ENCODE measurements at regions not wholly inside any gene's neighbourhood (a gene's known extent, or its start where the extent isn't known, plus 50 kb on each side); places are given as distances from the start of the nearest gene placed in this dataset.
A peak's percentile ranks its signal among the peaks of the same experiment; 100 is the strongest.

DNA sequence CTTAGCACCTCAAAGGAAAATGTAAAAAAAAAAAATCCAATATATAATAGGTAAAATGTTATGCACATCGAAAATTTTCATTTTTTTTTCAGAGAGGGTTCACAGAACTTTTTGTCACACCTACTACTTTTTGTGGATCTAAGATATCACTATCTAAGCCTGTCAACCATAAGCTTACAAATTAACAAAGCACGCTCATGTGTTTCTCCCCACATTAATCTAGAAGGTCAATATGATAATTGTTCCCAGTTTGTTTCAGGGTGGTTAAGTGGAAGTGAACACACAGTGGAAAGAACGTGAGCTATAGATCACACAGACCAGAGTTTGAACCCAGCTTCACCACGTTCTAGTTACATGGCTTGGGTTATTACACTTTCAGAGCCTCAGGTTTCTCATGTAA lies 78.6 kb upstream of the ROBO2 start:
- intact Hi-C loops (cut with micrococcal nuclease): no loop called here
- DNase-seq: no peak
- Mint-ChIP-seq H3K27me3 (no peaks in the 10 kb centered on the region), H3K36me3 (ENCODE audit: low read depth) (no peaks in the 10 kb centered on the region), H3K4me1 (no peaks in the 10 kb centered on the region), H3K9me3 (peaks cover 1% of the 10 kb centered on the region), H3K4me3 (no peak overlapping the region), H3K27ac (no peak overlapping the region)

DNA sequence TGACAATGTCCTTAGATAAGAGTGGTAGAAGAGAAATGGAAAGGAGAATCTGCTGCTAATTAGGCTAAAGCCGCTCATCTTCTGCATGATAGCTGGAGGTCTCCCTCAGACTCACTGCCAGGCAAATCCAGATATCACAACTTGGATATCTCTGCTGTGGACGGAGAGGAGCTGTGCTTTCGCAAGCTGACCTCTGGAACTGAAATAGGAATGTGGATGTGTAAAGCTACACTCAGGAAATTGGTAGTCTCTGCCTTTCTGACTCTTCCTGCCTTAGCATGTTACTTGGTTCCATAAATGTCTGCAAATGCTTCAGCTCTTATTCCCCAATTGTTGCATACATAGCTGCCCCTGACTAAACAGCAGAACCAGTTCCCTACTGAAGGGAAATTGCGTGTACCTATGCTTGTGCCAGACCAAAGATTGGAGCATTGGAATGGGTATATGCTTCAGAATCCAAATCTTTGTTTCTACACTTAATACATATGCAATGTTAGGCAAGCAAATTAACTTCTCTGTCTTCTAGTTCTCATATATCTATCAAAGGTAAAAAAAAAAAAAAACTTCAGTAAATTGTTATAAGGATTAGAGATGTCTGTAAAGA lies 74.7 kb upstream of the ROBO2 start:
- Mint-ChIP-seq H3K36me3 (ENCODE audit: low read depth) (no peaks in the 10 kb centered on the region), H3K4me1 (no peaks in the 10 kb centered on the region), H3K27me3 (no peaks in the 10 kb centered on the region), H3K27ac (peak overlapping the region; percentile 9), H3K4me3 (no peak overlapping the region), H3K9me3 (peaks cover 6% of the 10 kb centered on the region)
- intact Hi-C loops (cut with micrococcal nuclease): no loop called here
- no peak for DNase-seq

DNA sequence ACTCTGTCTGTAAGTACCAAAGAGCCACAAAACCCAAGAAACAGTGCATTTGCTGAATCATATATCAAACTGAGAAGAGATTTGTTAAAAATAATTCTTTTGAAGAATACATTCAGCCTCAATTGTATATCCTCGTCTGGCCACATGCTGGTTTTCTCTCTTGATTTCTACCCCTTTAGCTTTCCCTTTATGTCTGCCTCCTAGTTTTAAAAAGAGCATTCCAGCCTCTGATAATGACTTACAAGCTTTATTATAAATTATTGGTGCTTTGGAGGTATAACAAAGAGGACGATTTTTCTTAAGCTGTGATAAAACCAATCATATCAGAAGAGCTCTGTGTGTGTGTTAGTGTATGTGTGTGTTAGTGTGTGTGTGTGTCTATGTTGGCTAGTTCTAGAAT lies 70.4 kb upstream of the ROBO2 start:
- Mint-ChIP-seq H3K4me1 (no peaks in the 10 kb centered on the region), H3K4me3 (no peak overlapping the region), H3K27ac (no peak overlapping the region), H3K9me3 (peaks cover 6% of the 10 kb centered on the region), H3K27me3 (no peaks in the 10 kb centered on the region), H3K36me3 (ENCODE audit: low read depth) (no peaks in the 10 kb centered on the region)
- no peak for DNase-seq
- intact Hi-C loops (cut with micrococcal nuclease): no loop called here

DNA sequence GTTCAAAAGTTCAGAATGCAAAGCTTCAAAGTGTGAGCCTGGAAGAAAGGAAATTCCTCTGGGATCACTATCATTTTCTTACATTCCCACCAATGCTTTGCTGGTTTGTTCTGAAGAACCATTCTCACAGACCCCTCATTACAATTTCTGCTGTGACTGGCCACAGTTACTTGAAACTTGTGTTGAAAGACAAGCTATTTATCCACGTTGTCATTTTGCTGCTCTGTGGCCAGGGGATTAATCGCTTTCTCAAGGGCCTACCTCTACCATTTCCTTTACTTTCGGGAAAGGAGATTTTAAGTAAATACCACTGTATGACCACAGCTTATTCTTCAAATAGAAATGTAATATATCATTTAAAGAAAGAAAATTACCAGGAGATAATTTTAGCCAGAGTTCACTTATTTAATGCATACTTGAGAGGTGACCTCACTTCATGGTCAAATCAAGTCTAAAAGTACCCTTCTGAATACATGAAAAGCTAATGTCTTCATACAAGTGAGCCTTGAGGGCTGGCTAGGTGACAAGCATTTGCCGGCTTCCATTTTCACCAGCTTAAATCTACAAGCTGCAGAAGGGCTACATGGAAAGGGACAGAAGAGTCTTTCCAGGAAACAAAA lies 69.8 kb upstream of the ROBO2 start:
- H3K4me3 Mint-ChIP-seq: no peak overlapping the region
- peaks cover 6% of the 10 kb centered on the region for H3K9me3 Mint-ChIP-seq
- H3K27ac Mint-ChIP-seq: no peak overlapping the region
- H3K36me3 Mint-ChIP-seq (ENCODE audit: low read depth): no peaks in the 10 kb centered on the region
- DNase-seq: no peak
- H3K27me3 Mint-ChIP-seq: no peaks in the 10 kb centered on the region
- intact Hi-C loops (cut with micrococcal nuclease): no loop called here
- no peaks in the 10 kb centered on the region for H3K4me1 Mint-ChIP-seq

DNA sequence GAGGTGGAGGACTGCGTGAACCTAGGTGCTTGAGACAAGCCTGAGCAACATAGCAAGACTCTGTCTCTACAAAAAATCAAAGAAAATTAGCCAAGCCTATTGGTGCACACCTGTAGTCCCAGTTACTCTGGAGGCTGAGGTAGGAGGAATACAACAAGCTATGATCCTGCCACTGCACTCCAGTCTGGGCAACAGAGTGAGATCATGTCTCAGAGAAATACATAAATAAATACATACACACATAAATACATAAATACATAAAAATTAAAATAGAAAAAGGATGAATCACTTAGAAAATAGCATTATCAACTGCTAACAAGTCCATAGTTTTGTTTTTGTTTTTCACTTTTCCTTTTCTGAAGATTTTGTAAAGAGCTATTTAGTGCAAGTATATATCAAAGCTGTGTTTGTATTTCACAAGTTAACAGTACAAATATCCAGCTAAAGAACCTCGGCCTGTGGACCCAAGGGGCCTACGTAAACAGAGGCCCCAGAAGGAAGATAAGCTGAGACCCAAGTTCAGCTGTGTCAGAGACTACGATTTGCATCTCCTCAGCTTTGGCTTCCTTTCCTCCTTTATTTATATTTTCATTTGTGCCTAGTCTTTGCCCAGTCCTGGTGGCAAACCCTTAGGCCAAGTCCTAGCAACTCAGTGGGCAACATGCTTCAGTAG lies 67.1 kb upstream of the ROBO2 start:
- Mint-ChIP-seq H3K4me1 (no peaks in the 10 kb centered on the region), H3K27me3 (no peaks in the 10 kb centered on the region), H3K9me3 (no peaks in the 10 kb centered on the region), H3K27ac (no peak overlapping the region), H3K4me3 (no peak overlapping the region), H3K36me3 (ENCODE audit: low read depth) (no peaks in the 10 kb centered on the region)
- intact Hi-C loops (cut with micrococcal nuclease): no loop called here
- no peak for DNase-seq

DNA sequence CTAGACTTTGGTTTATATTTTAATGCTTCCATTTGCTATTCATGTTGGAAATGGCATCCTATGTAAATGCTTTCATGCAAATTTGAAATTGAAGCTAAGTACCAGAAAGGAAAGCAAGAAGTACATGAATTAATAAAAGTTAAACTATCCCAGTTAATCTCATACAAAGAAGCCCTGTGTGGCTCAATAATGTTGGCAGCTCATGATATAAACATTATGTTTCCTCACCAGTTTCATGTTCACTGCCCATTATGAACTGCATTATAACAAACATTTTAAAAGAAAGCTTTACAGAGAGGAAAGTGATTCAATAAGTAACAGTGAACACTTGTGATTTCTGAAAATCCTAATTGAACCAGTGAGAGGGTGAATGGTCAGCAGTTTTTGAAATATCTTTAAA lies 62.9 kb upstream of the ROBO2 start:
- no peak for DNase-seq
- H3K36me3 Mint-ChIP-seq (ENCODE audit: low read depth): no peaks in the 10 kb centered on the region
- intact Hi-C loops (cut with micrococcal nuclease): no loop called here

DNA sequence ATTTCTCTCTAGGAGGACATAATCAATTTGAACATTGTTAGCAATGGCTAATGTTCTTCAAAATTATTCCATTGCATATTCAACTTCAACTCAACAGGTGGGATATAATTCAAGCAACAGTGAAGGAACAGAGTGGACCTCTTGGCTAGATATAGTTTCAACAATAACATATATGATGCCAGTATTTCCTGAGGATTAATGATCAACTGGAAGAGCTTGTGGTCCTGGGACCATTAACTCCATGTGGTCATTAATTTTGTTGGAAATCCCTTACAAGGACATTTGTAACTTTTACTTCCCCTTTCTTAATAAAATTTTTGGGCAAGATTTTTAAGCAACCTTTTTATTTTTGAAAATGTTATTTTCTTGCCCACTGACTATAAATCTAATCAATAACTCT lies 54.3 kb upstream of the ROBO2 start:
- Mint-ChIP-seq H3K4me1 (no peaks in the 10 kb centered on the region), H3K27ac (no peak overlapping the region), H3K36me3 (ENCODE audit: low read depth) (no peaks in the 10 kb centered on the region), H3K27me3 (no peaks in the 10 kb centered on the region), H3K9me3 (no peaks in the 10 kb centered on the region), H3K4me3 (no peak overlapping the region)
- intact Hi-C loops (cut with micrococcal nuclease): no loop called here
- no peak for DNase-seq

More for the DNA sequence above, 62.9 kb upstream of the ROBO2 start:
- no peaks in the 10 kb centered on the region for H3K27me3 Mint-ChIP-seq
- H3K4me3 Mint-ChIP-seq: no peak overlapping the region
- H3K9me3 Mint-ChIP-seq: no peaks in the 10 kb centered on the region
- H3K27ac Mint-ChIP-seq: no peak overlapping the region
- no peaks in the 10 kb centered on the region for H3K4me1 Mint-ChIP-seq

DNA sequence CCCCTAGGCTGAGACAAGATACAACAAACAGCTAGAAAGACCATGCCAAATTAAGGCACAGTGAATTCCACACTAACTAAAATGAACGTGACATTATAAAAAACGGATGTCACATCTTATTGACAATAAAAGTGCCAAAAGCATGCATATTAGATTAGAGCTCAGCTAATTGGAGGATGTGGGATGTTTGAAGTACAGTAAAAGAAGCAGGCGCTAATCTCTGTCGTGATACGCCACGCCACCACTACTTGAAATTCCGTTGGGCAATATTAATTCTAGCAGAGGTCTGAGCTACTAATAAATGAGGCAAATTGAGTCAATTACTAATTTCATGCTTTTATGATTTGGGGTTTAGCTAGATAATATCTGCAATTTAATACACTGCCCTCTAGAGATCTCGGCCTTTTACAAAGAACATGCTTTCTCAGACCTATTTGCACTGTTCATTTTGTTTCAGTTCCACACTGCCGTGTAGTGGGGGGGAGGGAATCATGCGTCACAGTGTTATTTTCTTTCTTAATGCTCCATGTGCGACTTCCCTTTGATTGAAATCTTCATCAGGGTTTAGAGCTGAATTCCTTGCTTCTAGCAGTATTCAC lies 52.9 kb upstream of the ROBO2 start:
- H3K4me3 Mint-ChIP-seq: no peak overlapping the region
- no peaks in the 10 kb centered on the region for H3K4me1 Mint-ChIP-seq
- no peak for DNase-seq
- intact Hi-C loops (cut with micrococcal nuclease): no loop called here
- H3K9me3 Mint-ChIP-seq: no peaks in the 10 kb centered on the region
- H3K27me3 Mint-ChIP-seq: no peaks in the 10 kb centered on the region
- no peaks in the 10 kb centered on the region for H3K36me3 Mint-ChIP-seq (ENCODE audit: low read depth)
- H3K27ac Mint-ChIP-seq: no peak overlapping the region
